ENCODE measurements at regions not wholly inside any gene's neighbourhood (a gene's known extent, or its start where the extent isn't known, plus 50 kb on each side); places are given as distances from the start of the nearest gene placed in this dataset.

- no peak for TF ChIP-seq CTCF (IDR thresholded peaks at IDR 0.05; ENCODE audit: low read length)
- no peak for TF ChIP-seq EZH2 (IDR thresholded peaks at IDR 0.05; ENCODE audit: borderline replicate concordance, low read length)
Observed at GRCh38 chr2:16170675-16171424, 230.5 kb downstream of the MYCN start.
